Breast epithelium (tissue), 4 donors: ENCODE measurements at regions not wholly inside any gene's neighbourhood (a gene's known extent, or its start where the extent isn't known, plus 50 kb on each side); places are given as distances from the start of the nearest gene placed in this dataset.

Source experiments
- DNase-seq, 2 donors: peaks; one replicate each; pipeline ENCODE4 v3.0.0-alpha.2; 2019; ENCODE audit warnings: low spot score in 2 of 2
- H3K27ac ChIP-seq, 2 donors: fragments of 200-600 bp; sonication (generic) in 1 of 2; one replicate each; pipeline ENCODE4 v1.5.1; 2016 to 2019; ENCODE audit warnings: mild to moderate bottlenecking in 1 of 2
- H3K27me3 ChIP-seq, 2 donors: fragments of 200-600 bp; sonication (generic) in 1 of 2; one replicate each; pipeline versions ENCODE4 v1.5.1 to v1.6.0; 2017 to 2019; ENCODE audit warnings: control low read depth in 1 of 2, mild to moderate bottlenecking in 1 of 2
- H3K36me3 ChIP-seq: fragments of 200-600 bp; one replicate; pipeline ENCODE4 v1.5.1; 2019
- H3K4me1 ChIP-seq, 2 donors: fragments of 200-600 bp; sonication (generic); one replicate each; pipeline ENCODE4 v1.5.1; 2016 to 2019; ENCODE audit warnings: control low read depth in 1 of 2
- H3K4me3 ChIP-seq, 3 donors: fragments of 200-600 bp; sonication (generic); 1 replicate in 2 of 3; 2 replicates in 1 of 3; pipeline ENCODE4 v1.5.1; 2016 to 2019; ENCODE audit warnings: mild to moderate bottlenecking in 3 of 3, moderate library complexity in 2 of 3
- H3K9me3 ChIP-seq, 2 donors: fragments of 200-600 bp; sonication (generic) in 1 of 2; one replicate each; pipeline ENCODE4 v1.5.1; 2016 to 2019; ENCODE audit warnings: control low read depth in 1 of 2
- POLR2A ChIP-seq: fragments of 450-650 bp; IDR thresholded peaks from one replicate; pipeline ENCODE4 v1.6.1; 2016; ENCODE audit warnings: antibody characterized with exemption, mild to moderate bottlenecking, moderate library complexity
- POLR2AphosphoS5 ChIP-seq, 3 donors: sonication (generic); formaldehyde crosslinking; IDR thresholded peaks; one replicate each; pipeline ENCODE4 v1.6.1; 2017; ENCODE audit warnings: antibody characterized with exemption in 3 of 3
- intact Hi-C: fragments of 100-400 bp; cut with DNase I; formaldehyde crosslinking; loops from one replicate; pipeline ENCODE4 v1.15.1; 2023; ENCODE audit warnings: low total_unique reads
- TF ChIP-seq, protein P1 (sequence below), 3 donors: fragments of 450-650 bp; IDR thresholded peaks; one replicate each; pipeline ENCODE4 v1.5.1; 2016 to 2017; ENCODE audit warnings: antibody characterized with exemption in 3 of 3, mild to moderate bottlenecking in 3 of 3, moderate library complexity in 3 of 3

DNA sequence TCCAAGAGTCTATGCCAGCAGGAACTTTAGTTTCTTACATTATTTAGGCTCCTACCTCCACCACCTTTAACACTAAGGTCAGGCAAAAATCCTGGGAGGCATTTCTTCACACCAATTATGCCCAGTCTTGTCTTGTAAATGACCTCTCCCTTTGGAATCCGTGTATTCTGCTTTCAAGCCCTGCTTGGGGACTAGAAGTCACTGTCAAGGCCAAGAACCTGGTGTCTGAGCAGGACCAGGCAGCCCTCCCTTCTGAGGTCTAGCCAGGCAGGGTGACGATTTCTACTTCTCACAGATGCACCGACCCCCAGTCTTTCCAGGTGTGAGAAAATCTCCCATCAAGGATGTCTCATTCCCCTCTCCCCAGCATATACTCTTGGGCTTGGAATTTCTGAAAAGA is 82.7 kb upstream of the C1QTNF7 start:
- Histone ChIP-seq H3K4me3 (no peak overlapping the region), H3K27ac (no peak overlapping the region), H3K9me3 (no peaks in the 10 kb centered on the region), H3K4me1 (no peaks in the 10 kb centered on the region), H3K36me3 (no peaks in the 10 kb centered on the region), H3K27me3 (no peaks in the 10 kb centered on the region)
- intact Hi-C loops, result no loop called here
- no peak for DNase-seq
- no peak for TF ChIP-seq POLR2AphosphoS5 (IDR thresholded peaks at IDR 0.05)
- TF ChIP-seq, protein P1, sequence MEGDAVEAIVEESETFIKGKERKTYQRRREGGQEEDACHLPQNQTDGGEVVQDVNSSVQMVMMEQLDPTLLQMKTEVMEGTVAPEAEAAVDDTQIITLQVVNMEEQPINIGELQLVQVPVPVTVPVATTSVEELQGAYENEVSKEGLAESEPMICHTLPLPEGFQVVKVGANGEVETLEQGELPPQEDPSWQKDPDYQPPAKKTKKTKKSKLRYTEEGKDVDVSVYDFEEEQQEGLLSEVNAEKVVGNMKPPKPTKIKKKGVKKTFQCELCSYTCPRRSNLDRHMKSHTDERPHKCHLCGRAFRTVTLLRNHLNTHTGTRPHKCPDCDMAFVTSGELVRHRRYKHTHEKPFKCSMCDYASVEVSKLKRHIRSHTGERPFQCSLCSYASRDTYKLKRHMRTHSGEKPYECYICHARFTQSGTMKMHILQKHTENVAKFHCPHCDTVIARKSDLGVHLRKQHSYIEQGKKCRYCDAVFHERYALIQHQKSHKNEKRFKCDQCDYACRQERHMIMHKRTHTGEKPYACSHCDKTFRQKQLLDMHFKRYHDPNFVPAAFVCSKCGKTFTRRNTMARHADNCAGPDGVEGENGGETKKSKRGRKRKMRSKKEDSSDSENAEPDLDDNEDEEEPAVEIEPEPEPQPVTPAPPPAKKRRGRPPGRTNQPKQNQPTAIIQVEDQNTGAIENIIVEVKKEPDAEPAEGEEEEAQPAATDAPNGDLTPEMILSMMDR (IDR thresholded peaks at IDR 0.05), result no peak
- TF ChIP-seq POLR2A, result no peak

DNA sequence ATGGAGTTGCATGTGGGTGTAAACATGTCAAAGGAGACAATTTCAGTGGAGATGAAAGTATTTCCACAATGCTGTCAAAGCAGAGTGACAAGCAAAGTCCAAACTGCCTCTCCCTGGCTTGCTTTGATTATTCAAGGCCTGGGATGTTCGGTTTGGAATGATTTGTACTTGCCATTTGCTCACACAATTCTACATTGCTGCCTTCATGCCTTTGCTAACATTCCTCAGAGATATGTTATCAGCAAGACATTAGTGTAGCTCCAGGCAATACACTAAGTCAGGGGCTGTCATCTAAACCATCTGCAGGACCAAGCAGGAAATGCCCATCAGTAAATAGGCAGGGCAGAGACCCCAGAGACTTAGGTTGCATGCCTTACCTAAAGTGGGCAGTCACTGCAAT is 79.6 kb upstream of the C1QTNF7 start:
- no peaks in the 10 kb centered on the region for H3K27me3 ChIP-seq
- DNase-seq, result no peak
- H3K27ac ChIP-seq, result no peak overlapping the region
- H3K4me1 ChIP-seq, result no peaks in the 10 kb centered on the region
- no peaks in the 10 kb centered on the region for H3K9me3 ChIP-seq
- TF ChIP-seq POLR2A (no peak), POLR2AphosphoS5 (IDR thresholded peaks at IDR 0.05) (no peak)
- TF ChIP-seq, protein P1 (IDR thresholded peaks at IDR 0.05), result no peak
- no peak overlapping the region for H3K4me3 ChIP-seq
- H3K36me3 ChIP-seq, result no peaks in the 10 kb centered on the region
- intact Hi-C loops, result no loop called here

DNA sequence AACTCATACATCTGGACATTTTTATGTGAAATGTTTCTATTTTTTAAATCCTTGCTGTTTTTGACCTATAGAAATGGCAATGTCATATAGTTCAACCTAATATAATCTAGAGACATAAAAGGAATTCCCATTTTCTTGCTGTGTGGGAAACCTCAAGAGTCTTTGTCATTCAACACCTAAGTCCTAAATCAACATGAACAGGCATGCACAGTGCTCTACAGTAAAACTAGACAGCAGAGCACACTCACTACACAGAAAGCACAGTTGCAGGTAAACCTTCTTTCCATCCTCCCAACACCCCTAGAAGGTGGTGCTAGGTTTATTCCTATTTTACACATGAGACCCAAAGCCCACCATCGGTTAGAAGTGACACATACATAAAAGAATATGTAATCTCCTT is 79.1 kb upstream of the C1QTNF7 start:
- intact Hi-C loops, result no loop called here
- H3K27ac ChIP-seq, result no peak overlapping the region
- TF ChIP-seq, protein P1 (IDR thresholded peaks at IDR 0.05), result no peak

DNA sequence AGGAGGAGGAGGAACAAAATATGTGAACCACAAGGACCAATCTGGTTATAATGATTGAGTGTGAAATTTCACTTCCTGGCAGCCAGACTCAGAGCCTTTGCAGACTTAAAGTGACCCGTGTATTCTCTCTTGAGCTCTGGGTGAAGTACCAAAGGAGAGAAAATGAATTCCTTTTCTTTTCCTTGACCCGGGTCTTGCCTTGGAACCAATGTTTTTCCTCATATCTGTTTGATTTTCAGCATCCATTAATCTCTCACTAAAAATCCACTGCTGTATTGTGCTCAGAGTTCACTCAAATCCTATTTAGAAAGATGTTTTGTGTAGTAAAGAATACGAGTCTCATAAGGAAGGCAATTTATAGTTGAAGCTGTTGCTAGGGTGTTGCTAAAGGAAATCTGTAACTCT is 78.3 kb upstream of the C1QTNF7 start:
- Histone ChIP-seq H3K27me3 (no peaks in the 10 kb centered on the region), H3K4me1 (no peaks in the 10 kb centered on the region), H3K9me3 (no peaks in the 10 kb centered on the region), H3K27ac (no peak overlapping the region), H3K4me3 (no peak overlapping the region), H3K36me3 (no peaks in the 10 kb centered on the region)
- intact Hi-C loops, result no loop called here
- TF ChIP-seq POLR2AphosphoS5 (IDR thresholded peaks at IDR 0.05) (no peak), POLR2A (no peak)
- TF ChIP-seq, protein P1 (IDR thresholded peaks at IDR 0.05), result no peak
- no peak for DNase-seq

More for the DNA sequence above, 79.1 kb upstream of the C1QTNF7 start:
- Histone ChIP-seq H3K36me3 (no peaks in the 10 kb centered on the region), H3K27me3 (no peaks in the 10 kb centered on the region), H3K9me3 (no peaks in the 10 kb centered on the region), H3K4me1 (no peaks in the 10 kb centered on the region), H3K4me3 (no peak overlapping the region)
- DNase-seq, result no peak

DNA sequence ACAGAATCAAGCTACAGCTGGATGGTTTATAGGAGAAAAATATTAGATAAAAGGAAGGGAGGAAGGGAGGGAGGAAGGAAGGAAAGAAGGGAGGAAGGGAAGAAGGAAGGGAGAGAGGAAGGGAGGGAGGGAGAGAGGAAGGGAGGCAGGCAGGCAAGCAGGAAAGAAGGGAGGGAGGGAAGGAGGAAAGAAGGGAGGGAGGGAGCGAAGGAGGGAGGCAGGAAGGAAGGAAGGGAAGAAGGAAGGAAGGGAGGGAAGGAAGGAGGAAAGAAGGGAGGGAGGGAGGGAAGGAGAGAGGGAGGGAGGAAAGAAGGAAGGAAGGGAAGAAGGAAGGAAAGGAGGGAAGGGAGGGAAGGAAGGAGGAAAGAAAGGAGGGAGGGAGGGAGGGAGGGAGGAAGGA is 77.9 kb upstream of the C1QTNF7 start:
- H3K27ac ChIP-seq, result no peak overlapping the region
- H3K36me3 ChIP-seq, result no peaks in the 10 kb centered on the region
- no peaks in the 10 kb centered on the region for H3K27me3 ChIP-seq
- no peaks in the 10 kb centered on the region for H3K9me3 ChIP-seq
- no peaks in the 10 kb centered on the region for H3K4me1 ChIP-seq
- TF ChIP-seq, protein P1 (IDR thresholded peaks at IDR 0.05), result no peak
- TF ChIP-seq POLR2AphosphoS5 (IDR thresholded peaks at IDR 0.05), result no peak
- TF ChIP-seq POLR2A, result no peak
- no peak overlapping the region for H3K4me3 ChIP-seq
- DNase-seq, result no peak
- intact Hi-C loops, result no loop called here
